Neural crest cell (in vitro differentiated cells): ENCODE measurements at regions not wholly inside any gene's neighbourhood (a gene's known extent, or its start where the extent isn't known, plus 50 kb on each side); places are given as distances from the start of the nearest gene placed in this dataset.

Experiments used
- DNase-seq: peaks from one replicate; pipeline ENCODE4 v3.0.0; 2021; ENCODE audit warnings: low read depth, mixed read lengths, low spot score
- H3K27ac Mint-ChIP-seq: one replicate; pipeline ENCODE4 v1.8.0; 2021; ENCODE audit warnings: mild to moderate bottlenecking, mixed read lengths; ENCODE audit not compliant: unreplicated experiment
- H3K27me3 Mint-ChIP-seq: 2 replicates; pipeline ENCODE4 v1.8.0; 2021; ENCODE audit warnings: low read depth, mild to moderate bottlenecking, mixed read lengths
- H3K36me3 Mint-ChIP-seq: 2 replicates; pipeline ENCODE4 v1.8.0; 2021; ENCODE audit warnings: low read depth, mild to moderate bottlenecking, mixed read lengths
- H3K4me1 Mint-ChIP-seq: 2 replicates; pipeline ENCODE4 v1.8.0; 2021; ENCODE audit warnings: mixed read lengths
- H3K4me3 Mint-ChIP-seq: one replicate; pipeline ENCODE4 v1.8.0; 2021; ENCODE audit warnings: mild to moderate bottlenecking, mixed read lengths
- H3K9me3 Mint-ChIP-seq: 2 replicates; pipeline ENCODE4 v1.8.0; 2021; ENCODE audit warnings: mixed read lengths
- TF ChIP-seq, protein P1 (sequence below): fragments of 200-600 bp; sonication (generic); conservative IDR thresholded peaks from 2 replicates; pipeline ENCODE4 v1.5.0; 2021; ENCODE audit warnings: antibody characterized with exemption, mild to moderate bottlenecking

DNA sequence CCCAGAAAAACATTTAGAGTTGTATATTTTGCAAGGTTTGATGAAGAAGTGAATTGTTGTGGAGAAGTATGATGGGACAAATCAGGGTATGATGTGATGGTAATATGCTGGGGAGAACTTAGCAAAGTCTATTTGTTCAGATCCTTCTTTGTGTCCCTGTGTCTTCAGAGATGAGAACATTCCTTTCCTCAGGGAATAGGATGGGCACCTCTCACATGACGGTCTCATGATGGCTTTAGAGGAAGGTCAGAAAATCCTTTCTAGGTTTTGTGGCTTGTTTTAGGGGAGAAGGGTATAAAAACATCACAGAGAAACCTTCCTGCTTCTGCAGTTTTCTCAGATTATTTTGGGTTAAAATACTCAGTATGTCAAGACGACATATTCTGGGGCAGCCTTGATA, 171.3 kb upstream of the NRIP1 start:
- DNase-seq, result no peak
- peaks cover 10% of the 10 kb centered on the region for H3K4me1 Mint-ChIP-seq
- H3K27me3 Mint-ChIP-seq, result no peaks in the 10 kb centered on the region
- H3K9me3 Mint-ChIP-seq, result peaks cover 12% of the 10 kb centered on the region
- no peak overlapping the region for H3K4me3 Mint-ChIP-seq
- no peaks in the 10 kb centered on the region for H3K36me3 Mint-ChIP-seq
- TF ChIP-seq, protein P1, sequence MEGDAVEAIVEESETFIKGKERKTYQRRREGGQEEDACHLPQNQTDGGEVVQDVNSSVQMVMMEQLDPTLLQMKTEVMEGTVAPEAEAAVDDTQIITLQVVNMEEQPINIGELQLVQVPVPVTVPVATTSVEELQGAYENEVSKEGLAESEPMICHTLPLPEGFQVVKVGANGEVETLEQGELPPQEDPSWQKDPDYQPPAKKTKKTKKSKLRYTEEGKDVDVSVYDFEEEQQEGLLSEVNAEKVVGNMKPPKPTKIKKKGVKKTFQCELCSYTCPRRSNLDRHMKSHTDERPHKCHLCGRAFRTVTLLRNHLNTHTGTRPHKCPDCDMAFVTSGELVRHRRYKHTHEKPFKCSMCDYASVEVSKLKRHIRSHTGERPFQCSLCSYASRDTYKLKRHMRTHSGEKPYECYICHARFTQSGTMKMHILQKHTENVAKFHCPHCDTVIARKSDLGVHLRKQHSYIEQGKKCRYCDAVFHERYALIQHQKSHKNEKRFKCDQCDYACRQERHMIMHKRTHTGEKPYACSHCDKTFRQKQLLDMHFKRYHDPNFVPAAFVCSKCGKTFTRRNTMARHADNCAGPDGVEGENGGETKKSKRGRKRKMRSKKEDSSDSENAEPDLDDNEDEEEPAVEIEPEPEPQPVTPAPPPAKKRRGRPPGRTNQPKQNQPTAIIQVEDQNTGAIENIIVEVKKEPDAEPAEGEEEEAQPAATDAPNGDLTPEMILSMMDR, result no peak
- H3K27ac Mint-ChIP-seq, result no peak overlapping the region

DNA sequence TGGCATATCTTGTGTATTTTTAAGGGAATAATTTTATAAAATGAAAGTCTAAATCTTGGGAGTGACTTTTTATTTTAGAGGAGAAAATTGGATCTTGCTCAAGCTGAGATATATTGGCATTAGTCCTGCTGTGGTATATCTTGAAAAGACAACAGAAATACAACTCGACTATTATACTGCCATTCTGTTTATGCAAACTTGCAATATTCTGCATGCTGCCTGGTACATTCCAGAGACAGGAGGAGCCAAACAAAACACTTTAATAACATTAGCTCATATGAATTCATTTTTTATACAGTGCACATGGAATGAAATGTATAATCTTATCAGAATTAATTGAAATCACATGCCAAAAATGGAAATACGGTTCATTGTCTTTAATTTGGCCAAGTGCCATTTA, 176.0 kb upstream of the NRIP1 start:
- TF ChIP-seq, protein P1, result no peak
- DNase-seq, result no peak
- Mint-ChIP-seq H3K4me3 (no peak overlapping the region), H3K27ac (no peak overlapping the region), H3K4me1 (peaks cover 31% of the 10 kb centered on the region), H3K9me3 (peaks cover 5% of the 10 kb centered on the region), H3K27me3 (no peaks in the 10 kb centered on the region), H3K36me3 (no peaks in the 10 kb centered on the region)

DNA sequence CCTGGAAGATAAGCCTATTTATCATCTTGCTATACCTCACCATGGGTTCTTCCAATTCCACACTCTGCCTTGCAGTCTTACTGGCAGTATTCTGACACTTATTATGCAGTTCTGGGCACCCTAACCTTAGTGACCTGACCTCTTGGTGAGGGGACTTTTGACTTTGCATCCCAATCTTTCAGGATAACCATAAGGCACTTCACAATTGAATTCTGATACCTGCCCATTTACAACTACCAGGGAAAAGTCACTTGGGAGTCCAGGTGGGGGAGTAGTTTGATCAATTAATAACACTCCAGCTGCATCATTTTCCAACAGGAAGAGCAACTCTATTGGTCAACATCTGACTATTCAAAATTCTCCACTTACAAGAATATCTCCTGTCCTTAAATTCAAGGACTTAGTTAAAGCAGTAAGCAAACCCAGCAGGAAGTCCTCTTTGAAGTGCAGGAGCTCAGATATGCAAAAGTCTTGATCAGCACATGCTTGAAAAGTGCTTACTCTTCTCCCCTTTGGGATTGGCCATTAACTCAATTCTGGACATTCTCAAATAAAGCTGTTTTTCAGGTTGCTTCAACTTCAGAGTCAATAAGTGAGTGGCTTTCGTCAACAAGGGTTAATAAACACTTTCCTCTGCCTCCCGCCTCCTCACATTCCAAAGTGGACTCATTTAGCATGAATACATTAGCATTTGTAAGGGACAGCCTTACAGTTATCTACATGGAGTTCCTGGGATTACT, 177.4 kb upstream of the NRIP1 start:
- H3K36me3 Mint-ChIP-seq, result no peaks in the 10 kb centered on the region
- peaks cover 5% of the 10 kb centered on the region for H3K9me3 Mint-ChIP-seq
- H3K4me1 Mint-ChIP-seq, result peaks cover 43% of the 10 kb centered on the region
- H3K27ac Mint-ChIP-seq, result no peak overlapping the region
- H3K4me3 Mint-ChIP-seq, result no peak overlapping the region
- H3K27me3 Mint-ChIP-seq, result no peaks in the 10 kb centered on the region
- DNase-seq, result no peak
- TF ChIP-seq, protein P1, result no peak

DNA sequence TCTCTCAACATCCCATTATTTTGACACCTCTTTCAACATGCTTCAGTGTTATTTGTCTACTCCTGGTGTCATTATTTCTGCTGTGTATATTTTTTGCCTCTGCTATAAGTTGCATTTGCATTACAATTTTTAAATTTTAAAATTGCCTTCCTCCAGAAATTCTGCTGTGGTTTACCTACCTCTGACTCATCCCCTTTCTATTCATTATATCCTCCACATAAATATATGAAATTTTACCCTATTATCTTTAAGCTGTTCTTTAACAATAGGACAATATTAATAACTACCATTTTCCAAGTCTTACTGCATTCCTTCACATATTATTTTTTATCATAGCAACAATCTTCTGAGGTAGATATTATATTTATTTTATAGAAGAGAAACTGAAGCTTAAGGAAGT, 178.1 kb upstream of the NRIP1 start:
- TF ChIP-seq, protein P1, result no peak
- peaks cover 5% of the 10 kb centered on the region for H3K9me3 Mint-ChIP-seq
- peak overlapping the region; percentile 21 for H3K27ac Mint-ChIP-seq
- peaks cover 43% of the 10 kb centered on the region for H3K4me1 Mint-ChIP-seq
- H3K36me3 Mint-ChIP-seq, result no peaks in the 10 kb centered on the region
- H3K4me3 Mint-ChIP-seq, result no peak overlapping the region
- DNase-seq, result no peak
- no peaks in the 10 kb centered on the region for H3K27me3 Mint-ChIP-seq

DNA sequence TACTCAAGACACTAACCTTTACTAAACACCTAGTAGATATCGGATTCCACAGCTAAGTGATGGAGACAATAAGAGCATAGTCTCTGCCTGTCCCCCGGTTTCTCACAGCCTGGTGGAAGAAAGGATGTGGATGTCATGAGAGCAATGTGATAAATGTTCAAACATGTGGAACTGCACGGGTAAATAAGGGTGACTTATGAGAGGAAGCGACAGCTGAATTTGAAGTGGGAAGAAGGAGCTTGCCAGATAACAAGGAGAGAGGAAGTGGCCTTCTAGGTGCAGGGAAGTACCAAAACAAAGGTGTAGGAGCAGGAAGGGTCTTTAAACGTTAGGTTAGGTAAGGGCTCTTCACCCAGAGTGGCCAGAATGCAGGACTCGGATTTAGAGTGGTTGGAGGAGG, 178.6 kb upstream of the NRIP1 start:
- peaks cover 5% of the 10 kb centered on the region for H3K9me3 Mint-ChIP-seq
- no peaks in the 10 kb centered on the region for H3K36me3 Mint-ChIP-seq
- H3K4me1 Mint-ChIP-seq, result peaks cover 43% of the 10 kb centered on the region
- H3K27ac Mint-ChIP-seq, result no peak overlapping the region
- no peak for DNase-seq
- no peak overlapping the region for H3K4me3 Mint-ChIP-seq
- TF ChIP-seq, protein P1, result no peak
- no peaks in the 10 kb centered on the region for H3K27me3 Mint-ChIP-seq
